PC-9 (cell line): ENCODE measurements at regions not wholly inside any gene's neighbourhood (a gene's known extent, or its start where the extent isn't known, plus 50 kb on each side); places are given as distances from the start of the nearest gene placed in this dataset.

Experiments
- EZH2 ChIP-seq: fragments of 200-600 bp; sonication (generic); IDR thresholded peaks from 2 replicates; pipeline ENCODE4 v1.8.0; 2017; ENCODE audit warnings: antibody characterized with exemption, low read depth
- TF ChIP-seq, protein P1 (sequence below): fragments of 200-600 bp; sonication (generic); conservative IDR thresholded peaks from 2 replicates; pipeline ENCODE4 v1.6.1; 2017; ENCODE audit warnings: mixed run types, antibody characterized with exemption, mild to moderate bottlenecking, moderate library complexity

DNA sequence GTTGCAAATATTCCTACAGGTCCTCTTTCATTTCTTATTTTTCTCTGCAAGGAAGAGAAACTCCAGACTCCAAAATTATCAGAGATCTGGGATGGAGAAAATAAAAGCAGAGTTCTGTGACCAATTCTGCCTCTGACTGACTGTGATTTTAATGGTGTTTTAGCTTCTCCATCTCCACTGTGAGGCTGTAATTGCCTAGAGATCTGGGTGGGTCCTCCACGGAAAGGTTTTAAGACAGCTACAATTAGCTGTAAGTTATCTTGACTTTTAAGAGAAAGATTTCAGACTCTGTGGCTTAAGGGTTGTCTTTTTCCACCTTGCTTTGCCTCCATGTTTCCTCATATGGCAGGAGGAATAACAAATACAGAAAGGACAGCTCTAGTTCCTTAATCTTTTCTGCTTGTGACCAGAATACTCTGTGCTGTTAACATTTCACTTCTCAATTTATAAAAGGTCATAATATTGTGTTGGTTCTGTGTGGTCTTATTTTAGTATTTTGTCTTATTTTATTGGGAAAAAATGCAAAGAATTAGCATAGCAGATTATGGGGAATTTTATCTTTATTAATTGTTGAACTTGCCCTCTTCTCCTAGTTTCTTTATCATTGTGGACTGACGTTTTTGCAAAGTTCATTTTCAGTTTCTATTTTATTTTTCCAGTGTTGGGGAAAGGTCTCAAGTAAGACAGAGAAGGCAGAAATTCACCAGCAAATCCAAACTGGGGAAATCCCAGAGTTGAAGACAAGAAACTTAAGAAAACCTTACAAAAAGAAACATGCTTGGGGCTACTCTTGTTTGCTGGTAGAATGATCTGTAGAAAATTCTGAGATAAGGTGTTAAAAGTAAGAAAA, 157.9 kb downstream of the RAP2B start:
- TF ChIP-seq, protein P1, sequence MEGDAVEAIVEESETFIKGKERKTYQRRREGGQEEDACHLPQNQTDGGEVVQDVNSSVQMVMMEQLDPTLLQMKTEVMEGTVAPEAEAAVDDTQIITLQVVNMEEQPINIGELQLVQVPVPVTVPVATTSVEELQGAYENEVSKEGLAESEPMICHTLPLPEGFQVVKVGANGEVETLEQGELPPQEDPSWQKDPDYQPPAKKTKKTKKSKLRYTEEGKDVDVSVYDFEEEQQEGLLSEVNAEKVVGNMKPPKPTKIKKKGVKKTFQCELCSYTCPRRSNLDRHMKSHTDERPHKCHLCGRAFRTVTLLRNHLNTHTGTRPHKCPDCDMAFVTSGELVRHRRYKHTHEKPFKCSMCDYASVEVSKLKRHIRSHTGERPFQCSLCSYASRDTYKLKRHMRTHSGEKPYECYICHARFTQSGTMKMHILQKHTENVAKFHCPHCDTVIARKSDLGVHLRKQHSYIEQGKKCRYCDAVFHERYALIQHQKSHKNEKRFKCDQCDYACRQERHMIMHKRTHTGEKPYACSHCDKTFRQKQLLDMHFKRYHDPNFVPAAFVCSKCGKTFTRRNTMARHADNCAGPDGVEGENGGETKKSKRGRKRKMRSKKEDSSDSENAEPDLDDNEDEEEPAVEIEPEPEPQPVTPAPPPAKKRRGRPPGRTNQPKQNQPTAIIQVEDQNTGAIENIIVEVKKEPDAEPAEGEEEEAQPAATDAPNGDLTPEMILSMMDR, result no peak
- TF ChIP-seq EZH2, result no peak
